ENCODE measurements at regions not wholly inside any gene's neighbourhood (a gene's known extent, or its start where the extent isn't known, plus 50 kb on each side); places are given as distances from the start of the nearest gene placed in this dataset.

DNA sequence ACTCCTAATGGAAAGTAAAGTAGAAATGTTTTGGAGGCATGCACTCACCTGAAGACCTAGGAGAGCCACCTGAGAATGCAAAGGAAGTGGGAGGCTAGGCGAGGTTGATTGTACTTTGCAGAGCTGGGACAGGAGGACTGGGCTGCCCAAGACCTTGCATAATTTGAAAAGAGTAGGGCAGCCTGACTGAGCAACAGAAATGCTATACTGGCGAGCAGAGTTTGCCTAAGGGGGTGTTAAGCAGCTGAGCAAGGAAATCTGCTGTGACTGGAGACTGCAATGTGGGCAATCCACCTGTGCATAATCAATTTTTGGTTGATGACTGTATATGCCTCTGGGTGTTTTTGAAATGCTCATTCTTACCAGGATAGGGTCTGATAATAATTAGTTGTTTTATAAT, 834.1 kb downstream of the TRHDE start (continued):
- TF ChIP-seq CHD7 (IDR thresholded peaks at IDR 0.05; ENCODE audit: insufficient replicate concordance, low read length), result no peak
- TF ChIP-seq YY1 (IDR thresholded peaks at IDR 0.05; ENCODE audit: low read depth, low read length), result no peak
- TF ChIP-seq JUN (IDR thresholded peaks at IDR 0.05; ENCODE audit: low read depth, low read length), result no peak

Measured in H1 (cell line).